WTC11 (cell line): ENCODE measurements at regions not wholly inside any gene's neighbourhood (a gene's known extent, or its start where the extent isn't known, plus 50 kb on each side); places are given as distances from the start of the nearest gene placed in this dataset.

Source experiments
- ATAC-seq: fragments of 200-7000 bp; cut with Tn5 transposase; 2 replicates; pipeline ENCODE4 v1.10.0; 2021; ENCODE audit warnings: mild to moderate bottlenecking, moderate library complexity
- CTCF ChIA-PET: fragments of 300-600 bp; sonication (Branson Sonifier 250); formaldehyde crosslinking; loops from one replicate; lab custom pipeline; 2021; ENCODE audit warnings: antibody characterized with exemption; lab: Charles Lee
- POLR2A ChIA-PET: fragments of 350-600 bp; sonication (Branson Sonifier 250); formaldehyde crosslinking; loops from one replicate; lab custom pipeline; 2021; ENCODE audit warnings: antibody characterized with exemption; lab: Charles Lee
- DNase-seq: peaks from one replicate; pipeline ENCODE4 v3.0.0; 2021; ENCODE audit warnings: low spot score
- H3K27ac Mint-ChIP-seq: 2 replicates; pipeline ENCODE4 v1.8.0; 2021; ENCODE audit warnings: mixed read lengths
- H3K27me3 Mint-ChIP-seq: 2 replicates; pipeline ENCODE4 v1.8.0; 2021; ENCODE audit warnings: low read depth, mild to moderate bottlenecking, moderate library complexity, mixed read lengths
- H3K36me3 Mint-ChIP-seq: 2 replicates; pipeline ENCODE4 v1.8.0; 2021; ENCODE audit warnings: mixed read lengths
- H3K4me1 Mint-ChIP-seq: 2 replicates; pipeline ENCODE4 v1.8.0; 2022; ENCODE audit warnings: mixed read lengths
- H3K4me3 Mint-ChIP-seq: 2 replicates; pipeline ENCODE4 v1.8.0; 2021; ENCODE audit warnings: mild to moderate bottlenecking, moderate library complexity, mixed read lengths
- H3K9me3 Mint-ChIP-seq: 2 replicates; pipeline ENCODE4 v1.8.0; 2021; ENCODE audit warnings: mixed read lengths
- ATF2 ChIP-seq: sonication (generic); formaldehyde crosslinking; IDR thresholded peaks from 2 replicates; pipeline ENCODE4 v1.8.1; 2022; ENCODE audit warnings: low read depth, missing genetic modification reagents, borderline replicate concordance
- ERG ChIP-seq: fragments of 250-450 bp; sonication (Bioruptor Pico); IDR thresholded peaks from 2 replicates; pipeline ENCODE4 v1.8.0; 2021; ENCODE audit warnings: mild to moderate bottlenecking
- FOXP4 ChIP-seq: sonication (generic); formaldehyde crosslinking; IDR thresholded peaks from 2 replicates; pipeline ENCODE4 v1.8.0; 2022; ENCODE audit warnings: mild to moderate bottlenecking, missing genetic modification reagents
- GABPB1 ChIP-seq: sonication (generic); formaldehyde crosslinking; IDR thresholded peaks from 2 replicates; pipeline ENCODE4 v1.8.1; 2023; ENCODE audit warnings: mild to moderate bottlenecking, missing genetic modification reagents
- GRHL2 ChIP-seq: fragments of 250-450 bp; sonication (Bioruptor Pico); IDR thresholded peaks from 2 replicates; pipeline ENCODE4 v1.8.0; 2022; ENCODE audit warnings: mild to moderate bottlenecking, moderate library complexity; ENCODE audit not compliant: insufficient replicate concordance, severe bottlenecking
- HMGA2 ChIP-seq: fragments of 250-450 bp; sonication (Bioruptor Pico); IDR thresholded peaks from 2 replicates; pipeline ENCODE4 v1.4.0; 2021; ENCODE audit warnings: mild to moderate bottlenecking, moderate library complexity
- NFE2L1 ChIP-seq: sonication (generic); formaldehyde crosslinking; IDR thresholded peaks from 2 replicates; pipeline ENCODE4 v1.8.1; 2023; ENCODE audit warnings: missing genetic modification reagents
- NR1H2 ChIP-seq: sonication (generic); formaldehyde crosslinking; IDR thresholded peaks from 2 replicates; pipeline ENCODE4 v1.9.0; 2021; ENCODE audit warnings: mild to moderate bottlenecking, moderate library complexity, missing genetic modification reagents
- TCF7 ChIP-seq: sonication (generic); formaldehyde crosslinking; IDR thresholded peaks from 2 replicates; pipeline ENCODE4 v1.8.0; 2022; ENCODE audit warnings: mild to moderate bottlenecking, low read depth, missing genetic modification reagents, moderate library complexity
- TEAD4 ChIP-seq: sonication (generic); formaldehyde crosslinking; IDR thresholded peaks from 2 replicates; pipeline ENCODE4 v1.8.0; 2022; ENCODE audit warnings: mild to moderate bottlenecking, missing genetic modification reagents
- USF1 ChIP-seq: sonication (generic); formaldehyde crosslinking; IDR thresholded peaks from 2 replicates; pipeline ENCODE4 v1.8.0; 2022; ENCODE audit warnings: mild to moderate bottlenecking, missing genetic modification reagents
- ZNF219 ChIP-seq: sonication (generic); formaldehyde crosslinking; IDR thresholded peaks from 2 replicates; pipeline ENCODE4 v1.8.0; 2023; ENCODE audit warnings: missing genetic modification reagents, mild to moderate bottlenecking, borderline replicate concordance
- ZNF232 ChIP-seq: sonication (generic); formaldehyde crosslinking; IDR thresholded peaks from 2 replicates; pipeline ENCODE4 v1.8.0; 2022; ENCODE audit warnings: mild to moderate bottlenecking, missing genetic modification reagents
- ZNF317 ChIP-seq: sonication (generic); formaldehyde crosslinking; IDR thresholded peaks from 2 replicates; pipeline ENCODE4 v1.8.1; 2023; ENCODE audit warnings: low read depth, mild to moderate bottlenecking, moderate library complexity, missing genetic modification reagents, borderline replicate concordance
- ZNF425 ChIP-seq: fragments of 250-450 bp; sonication (Bioruptor Pico); conservative IDR thresholded peaks from 2 replicates; pipeline ENCODE4 v1.9.0; 2021; ENCODE audit warnings: mild to moderate bottlenecking
- ZNF512 ChIP-seq: sonication (generic); formaldehyde crosslinking; IDR thresholded peaks from 2 replicates; pipeline ENCODE4 v1.8.1; 2022; ENCODE audit warnings: missing genetic modification reagents, borderline replicate concordance
- ZSCAN18 ChIP-seq: fragments of 250-450 bp; sonication (Bioruptor Pico); IDR thresholded peaks from 2 replicates; pipeline ENCODE4 v2.1.2; 2022; ENCODE audit warnings: mild to moderate bottlenecking, moderate library complexity

- Mint-ChIP-seq H3K27me3 (peaks cover 1% of the 10 kb centered on the region; the same call in 1 of the 2 replicates), H3K4me1 (no peaks in the 10 kb centered on the region), H3K36me3 (peaks cover 3% of the 10 kb centered on the region; the same call in 1 of the 2 replicates), H3K27ac (no peak overlapping the region), H3K9me3 (peaks cover 10% of the 10 kb centered on the region), H3K4me3 (no peak overlapping the region)
- CTCF ChIA-PET, result interaction anchor here (0.6 to 1.0 kb wide), 2 partner anchors 19 to 1206 kb away, joined by 3 to 4 read pairs; no protein-coding TSS in a partner anchor
- POLR2A ChIA-PET, result no interaction called here
- ATAC-seq, result no peak
- DNase-seq, result no peak
- TF ChIP-seq FOXP4 (CRISPR knock-in tag) (no peak), TCF7 (no peak), ERG (CRISPR knock-in tag) (no peak), ZNF317 (CRISPR knock-in tag) (no peak), NFE2L1 (CRISPR knock-in tag) (no peak), TEAD4 (no peak), ZNF512 (CRISPR knock-in tag) (no peak), GRHL2 (CRISPR knock-in tag) (no peak), ZNF219 (CRISPR knock-in tag) (no peak), HMGA2 (CRISPR knock-in tag) (no peak), USF1 (CRISPR knock-in tag) (no peak)
- TF ChIP-seq, all 79 proteins: peak for 0
Observed at GRCh38 chr15:92247649-92248242, 145.9 kb upstream of the ST8SIA2 start.

- DNase-seq, result no peak
- Mint-ChIP-seq H3K4me3 (no peak overlapping the region), H3K27ac (no peak overlapping the region), H3K9me3 (no peaks in the 10 kb centered on the region), H3K4me1 (peaks cover 28% of the 10 kb centered on the region), H3K27me3 (no peaks in the 10 kb centered on the region), H3K36me3 (no peaks in the 10 kb centered on the region)
- POLR2A ChIA-PET, result no interaction called here
- ATAC-seq, result no peak
- CTCF ChIA-PET, result interaction anchor here (1.1 kb wide), 1 partner anchor 20 kb away, joined by 3 read pairs; no protein-coding TSS in a partner anchor
- TF ChIP-seq HMGA2 (CRISPR knock-in tag) (no peak), ZNF425 (CRISPR knock-in tag) (no peak), NR1H2 (CRISPR knock-in tag) (no peak), GABPB1 (CRISPR knock-in tag) (no peak), ATF2 (no peak), ZNF232 (no peak), FOXP4 (CRISPR knock-in tag) (no peak), ZSCAN18 (no peak)
Observed at GRCh38 chr15:92266796-92267685, 126.6 kb upstream of the ST8SIA2 start.
